K562 (cell line): ENCODE measurements at regions not wholly inside any gene's neighbourhood (a gene's known extent, or its start where the extent isn't known, plus 50 kb on each side); places are given as distances from the start of the nearest gene placed in this dataset.

Source experiments
- ATAC-seq: fragments of 200-7000 bp; cut with Tn5 transposase; 3 replicates; pipeline ENCODE4 v1.9.1; 2020; ENCODE audit warnings: moderate library complexity
- BruUV-seq: library from RNA; stranded (reverse); fragments of 400-500 nt; replicated peaks from 2 replicates; lab custom pipeline; 2021; lab: Mats Ljungman, UMichigan
- CTCF ChIA-PET: fragments of 300-600 bp; formaldehyde crosslinking; extraction: SDS; loops from one replicate; lab custom pipeline; 2021; ENCODE audit warnings: low intra/inter-chr PET ratio; lab: Yijun Ruan, JAX
- POLR2A ChIA-PET: fragments of 300-600, 350-650 bp; sonication (Branson Sonifier 250); formaldehyde crosslinking; extraction: SDS; loops from one replicate; lab custom pipeline; 2021; ENCODE audit warnings: antibody characterized with exemption, inconsistent platforms; lab: Yijun Ruan, JAX
- DNase-seq, 4 experiments: peaks; one replicate each; pipeline versions ENCODE4 v3.0.0 to v3.0.0-alpha.2; 2011 to 2018; ENCODE audit warnings: low spot score in 3 of 4, mixed read lengths in 3 of 4; ENCODE audit errors: extremely low read depth in 1 of 4
- FAIRE-seq: peaks from 2 replicates; lab custom pipeline; 2011; peaks lifted over from hg19 to GRCh38; lab: Jason Lieb, UNC
- H2AFZ ChIP-seq: 2 replicates; pipeline ENCODE4 v1.6.0; 2011; ENCODE audit warnings: low read depth, low read length, control low read depth, inconsistent platforms
- H3K27ac ChIP-seq: fragments of 200-600 bp; 3 replicates; pipeline ENCODE4 v1.8.0; 2011; ENCODE audit warnings: low read depth, mild to moderate bottlenecking, control low read depth, inconsistent platforms, low read length, moderate library complexity, mixed read lengths; ENCODE audit errors: extremely low read depth
- H3K27me3 ChIP-seq, 2 experiments: fragments of 300-600 bp in 1 of 2; 2 replicates in 1 of 2; 3 replicates in 1 of 2; pipeline versions ENCODE4 v1.6.0 to v1.8.0; 2011; ENCODE audit warnings: inconsistent platforms in 2 of 2, low read length in 2 of 2, mild to moderate bottlenecking in 1 of 2, mixed read lengths in 1 of 2, moderate library complexity in 1 of 2; ENCODE audit not compliant: control insufficient read depth in 2 of 2, insufficient read depth in 2 of 2
- H3K36me3 ChIP-seq: fragments of 300-600 bp; 3 replicates; pipeline ENCODE4 v1.8.0; 2011; ENCODE audit warnings: mild to moderate bottlenecking, low read length, inconsistent platforms; ENCODE audit not compliant: control insufficient read depth, insufficient read depth
- H3K4me1 ChIP-seq, 2 experiments: fragments of 200-600 bp in 1 of 2; replicated peaks in 1 of 2; 2 replicates in 1 of 2; 3 replicates in 1 of 2; pipeline versions ENCODE4 v1.5.1 to v1.8.0; 2011; ENCODE audit warnings: inconsistent platforms in 2 of 2, low read length in 2 of 2, mild to moderate bottlenecking in 1 of 2, mixed read lengths in 1 of 2, moderate library complexity in 1 of 2; ENCODE audit not compliant: control insufficient read depth in 2 of 2, insufficient read depth in 2 of 2
- H3K4me2 ChIP-seq: 2 replicates; pipeline ENCODE4 v1.6.1; 2011; ENCODE audit warnings: low read length, control low read depth, inconsistent platforms, mixed read lengths; ENCODE audit not compliant: insufficient read depth
- H3K4me3 ChIP-seq: fragments of 200-600 bp; sonication (generic), shearing (Covaris generic); 2 replicates; pipeline ENCODE4 v1.5.1; 2016; ENCODE audit warnings: control low read depth, inconsistent platforms
- H3K79me2 ChIP-seq: fragments of 200-600 bp; 3 replicates; pipeline ENCODE4 v1.8.0; 2011; ENCODE audit warnings: low read length, inconsistent platforms; ENCODE audit not compliant: control insufficient read depth, insufficient read depth
- H3K9ac ChIP-seq, 2 experiments: 2 replicates each; pipeline versions ENCODE4 v1.6.0 to v1.6.1; 2011; ENCODE audit warnings: low read depth in 2 of 2, low read length in 2 of 2, control low read depth in 1 of 2, inconsistent platforms in 1 of 2, mild to moderate bottlenecking in 1 of 2, mixed read lengths in 1 of 2; ENCODE audit not compliant: insufficient read depth in 1 of 2
- H3K9me1 ChIP-seq: one replicate; pipeline ENCODE4 v1.6.0; 2011; ENCODE audit warnings: inconsistent platforms, mild to moderate bottlenecking, low read length, moderate library complexity; ENCODE audit not compliant: control insufficient read depth, insufficient read depth
- H3K9me3 ChIP-seq: replicated peaks from 2 replicates; pipeline ENCODE4 v1.5.1; 2011; ENCODE audit warnings: low read depth, low read length, inconsistent platforms; ENCODE audit not compliant: control insufficient read depth, insufficient read depth
- H4K20me1 ChIP-seq: replicated peaks from 2 replicates; pipeline ENCODE4 v1.6.1; 2011; ENCODE audit warnings: low read length, inconsistent platforms, mixed read lengths; ENCODE audit not compliant: control insufficient read depth, insufficient read depth
- CHD4 ChIP-seq: fragments of 200-600 bp; sonication (generic); IDR thresholded peaks from 3 replicates; pipeline ENCODE4 v1.6.1; 2012; ENCODE audit warnings: low read depth, mild to moderate bottlenecking, mixed read lengths, low read length, inconsistent platforms; ENCODE audit not compliant: insufficient read depth, insufficient replicate concordance, poor library complexity, severe bottlenecking
- ETV5 ChIP-seq: sonication (generic); formaldehyde crosslinking; IDR thresholded peaks from 2 replicates; pipeline ENCODE4 v1.4.0; 2020; ENCODE audit warnings: low read depth, mild to moderate bottlenecking, missing genetic modification reagents
- KAT7 ChIP-seq: sonication (generic); formaldehyde crosslinking; IDR thresholded peaks from 2 replicates; pipeline ENCODE4 v1.8.0; 2022; ENCODE audit warnings: missing genetic modification reagents, mild to moderate bottlenecking, borderline replicate concordance
- NEUROD1 ChIP-seq: fragments of 150-350 bp; IDR thresholded peaks from 2 replicates; pipeline ENCODE4 v1.6.1; 2014; ENCODE audit warnings: borderline replicate concordance, low read length, low read depth; ENCODE audit not compliant: partially characterized antibody
- PRDM10 ChIP-seq: fragments of 450-650 bp; IDR thresholded peaks from 2 replicates; pipeline ENCODE4 v1.6.1; 2018; ENCODE audit not compliant: partially characterized antibody
- SMAD4 ChIP-seq: fragments of 250-450 bp; sonication (Bioruptor Pico); conservative IDR thresholded peaks from 2 replicates; pipeline ENCODE4 v1.8.0; 2021; ENCODE audit warnings: inconsistent platforms, mild to moderate bottlenecking, moderate library complexity
- SREBF1 ChIP-seq: fragments of 150-350 bp; IDR thresholded peaks from 2 replicates; pipeline ENCODE4 v1.6.1; 2014; ENCODE audit warnings: antibody characterized with exemption, low read depth, low read length, borderline replicate concordance
- TSHZ1 ChIP-seq: fragments of 250-450 bp; sonication (Bioruptor Pico); IDR thresholded peaks from 2 replicates; pipeline ENCODE4 v1.4.0; 2020; ENCODE audit warnings: mild to moderate bottlenecking, moderate library complexity
- WGBS: fragments of 100-300 bp; shearing (Covaris generic); methylation state at CpG from one replicate; pipeline ENCODE4 v1.1.6; 2016; ENCODE audit warnings: low coverage, mixed read lengths; ENCODE audit not compliant: insufficient coverage; ENCODE audit errors: missing lambda C conversion rate; 5-methylcytosine and 5-hydroxymethylcytosine counted together
- in situ Hi-C: fragments of 300-500 bp; cut with MboI; formaldehyde crosslinking; loops from 4 replicates; pipeline ENCODE4 v1.15.0; 2018; ENCODE audit warnings: inconsistent platforms, mixed read lengths
- intact Hi-C: fragments of 100-400 bp; cut with micrococcal nuclease; formaldehyde crosslinking; loops from 2 replicates; pipeline ENCODE4 v1.14.2; 2022
- TF ChIP-seq, protein P1 (sequence below): fragments of 450-650 bp; IDR thresholded peaks from 2 replicates; pipeline ENCODE4 v1.6.1; 2016; ENCODE audit warnings: missing biosample characterization, missing genetic modification characterization
- TF ChIP-seq, protein P2 (sequence below): sonication (generic); formaldehyde crosslinking; IDR thresholded peaks from 2 replicates; pipeline ENCODE4 v1.5.0; 2020; ENCODE audit warnings: missing genetic modification reagents

GRCh38 chr2:37786191-37786698 is 114.8 kb upstream of the CDC42EP3 start:
- ATAC-seq (no peak), DNase-seq (no peak), FAIRE-seq (no peak)
- Histone ChIP-seq H3K9me1 (no peaks in the 10 kb centered on the region), H3K4me1 (no peaks in the 10 kb centered on the region; a peak in 1 of 5 replicates), H3K4me2 (no peak overlapping the region), H3K27me3 (no peaks in the 10 kb centered on the region), H3K36me3 (no peaks in the 10 kb centered on the region), H3K9ac (no peak overlapping the region), H3K79me2 (no peaks in the 10 kb centered on the region), H3K4me3 (no peak overlapping the region), H2AFZ (no peak overlapping the region), H3K27ac (no peak overlapping the region), H3K9me3 (no peaks in the 10 kb centered on the region), H4K20me1 (no peaks in the 10 kb centered on the region)
- ChIA-PET CTCF (no interaction called here), POLR2A (no interaction called here)
- in situ Hi-C loops (no loop called here), intact Hi-C loops (no loop called here)
- 0% methylated on average over 1 of the region's 1 CpG for WGBS
- no TSS peak for BruUV-seq
- TF ChIP-seq CHD4: no peak
- TF ChIP-seq, protein P1, sequence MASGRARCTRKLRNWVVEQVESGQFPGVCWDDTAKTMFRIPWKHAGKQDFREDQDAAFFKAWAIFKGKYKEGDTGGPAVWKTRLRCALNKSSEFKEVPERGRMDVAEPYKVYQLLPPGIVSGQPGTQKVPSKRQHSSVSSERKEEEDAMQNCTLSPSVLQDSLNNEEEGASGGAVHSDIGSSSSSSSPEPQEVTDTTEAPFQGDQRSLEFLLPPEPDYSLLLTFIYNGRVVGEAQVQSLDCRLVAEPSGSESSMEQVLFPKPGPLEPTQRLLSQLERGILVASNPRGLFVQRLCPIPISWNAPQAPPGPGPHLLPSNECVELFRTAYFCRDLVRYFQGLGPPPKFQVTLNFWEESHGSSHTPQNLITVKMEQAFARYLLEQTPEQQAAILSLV (tag): no peak
- TF ChIP-seq ETV5: no peak
- TF ChIP-seq KAT7 (CRISPR knock-in tag): no peak
- TF ChIP-seq NEUROD1: no peak
- no peak for TF ChIP-seq SREBF1
- TF ChIP-seq, protein P2, sequence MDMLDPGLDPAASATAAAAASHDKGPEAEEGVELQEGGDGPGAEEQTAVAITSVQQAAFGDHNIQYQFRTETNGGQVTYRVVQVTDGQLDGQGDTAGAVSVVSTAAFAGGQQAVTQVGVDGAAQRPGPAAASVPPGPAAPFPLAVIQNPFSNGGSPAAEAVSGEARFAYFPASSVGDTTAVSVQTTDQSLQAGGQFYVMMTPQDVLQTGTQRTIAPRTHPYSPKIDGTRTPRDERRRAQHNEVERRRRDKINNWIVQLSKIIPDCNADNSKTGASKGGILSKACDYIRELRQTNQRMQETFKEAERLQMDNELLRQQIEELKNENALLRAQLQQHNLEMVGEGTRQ (CRISPR knock-in tag): no peak
- TF ChIP-seq PRDM10: no peak
- no peak for TF ChIP-seq SMAD4
- no peak for TF ChIP-seq TSHZ1
